ENCODE measurements at regions not wholly inside any gene's neighbourhood (a gene's known extent, or its start where the extent isn't known, plus 50 kb on each side); places are given as distances from the start of the nearest gene placed in this dataset.

DNA sequence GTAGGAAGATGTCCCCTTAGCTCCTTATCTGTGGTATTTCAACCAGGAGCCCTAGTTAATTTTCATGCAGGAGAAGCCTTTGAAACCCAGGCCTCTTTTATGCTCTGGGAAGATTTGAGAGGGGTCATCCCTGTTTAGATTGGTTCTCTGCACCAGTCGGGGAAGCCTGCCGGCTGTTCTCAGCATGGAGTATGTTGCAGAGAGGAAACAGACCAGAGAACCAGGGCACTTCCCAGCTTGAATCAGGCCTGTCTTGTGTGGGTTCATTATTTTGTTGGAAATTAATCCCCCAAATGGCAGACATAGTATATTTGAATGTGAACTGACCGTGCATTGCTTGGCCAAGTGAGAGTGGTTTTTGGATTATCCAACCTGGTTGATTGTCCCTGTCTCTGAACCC lies 1082.1 kb upstream of the RBFOX1 start:
- TF ChIP-seq TAF1 (CRISPR knock-in tag; IDR thresholded peaks at IDR 0.05) (no peak), PRMT3 (CRISPR knock-in tag; IDR thresholded peaks at IDR 0.05; ENCODE audit: borderline replicate concordance, low read depth) (no peak), KMT2A (CRISPR knock-in tag; IDR thresholded peaks at IDR 0.05) (no peak), ZSCAN30 (CRISPR knock-in tag; IDR thresholded peaks at IDR 0.05) (no peak), GTF3A (CRISPR knock-in tag; conservative IDR thresholded peaks at IDR 0.05) (no peak)
- TF ChIP-seq, protein P1, sequence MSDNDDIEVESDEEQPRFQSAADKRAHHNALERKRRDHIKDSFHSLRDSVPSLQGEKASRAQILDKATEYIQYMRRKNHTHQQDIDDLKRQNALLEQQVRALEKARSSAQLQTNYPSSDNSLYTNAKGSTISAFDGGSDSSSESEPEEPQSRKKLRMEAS (IDR thresholded peaks at IDR 0.05) = no peak

Data from HepG2 (cell line).